Mesothelial cell of epicardium (in vitro differentiated cells): ENCODE measurements at regions not wholly inside any gene's neighbourhood (a gene's known extent, or its start where the extent isn't known, plus 50 kb on each side); places are given as distances from the start of the nearest gene placed in this dataset.

Experiments used
- DNase-seq, 2 experiments: peaks; one replicate each; pipeline ENCODE4 v3.0.0; 2021; ENCODE audit warnings: low spot score in 2 of 2; ENCODE audit not compliant: unreplicated experiment in 2 of 2
- H3K27ac Mint-ChIP-seq: 2 replicates; pipeline ENCODE4 v1.8.0; 2021; ENCODE audit warnings: mixed read lengths
- H3K27me3 Mint-ChIP-seq: 2 replicates; pipeline ENCODE4 v1.8.0; 2021; ENCODE audit warnings: low read depth, mixed read lengths
- H3K36me3 Mint-ChIP-seq: 2 replicates; pipeline ENCODE4 v1.8.0; 2021; ENCODE audit warnings: mixed read lengths
- H3K4me1 Mint-ChIP-seq: 2 replicates; pipeline ENCODE4 v1.8.0; 2021; ENCODE audit warnings: mixed read lengths
- H3K4me3 Mint-ChIP-seq: 2 replicates; pipeline ENCODE4 v1.8.0; 2021; ENCODE audit warnings: mild to moderate bottlenecking, moderate library complexity, mixed read lengths
- H3K9me3 Mint-ChIP-seq: 2 replicates; pipeline ENCODE4 v1.8.0; 2021; ENCODE audit warnings: mixed read lengths
- TF ChIP-seq, protein P1 (sequence below): fragments of 200-600 bp; sonication (generic); IDR thresholded peaks from one replicate; pipeline ENCODE4 v1.5.0; 2021; ENCODE audit warnings: antibody characterized with exemption; ENCODE audit not compliant: unreplicated experiment

DNA sequence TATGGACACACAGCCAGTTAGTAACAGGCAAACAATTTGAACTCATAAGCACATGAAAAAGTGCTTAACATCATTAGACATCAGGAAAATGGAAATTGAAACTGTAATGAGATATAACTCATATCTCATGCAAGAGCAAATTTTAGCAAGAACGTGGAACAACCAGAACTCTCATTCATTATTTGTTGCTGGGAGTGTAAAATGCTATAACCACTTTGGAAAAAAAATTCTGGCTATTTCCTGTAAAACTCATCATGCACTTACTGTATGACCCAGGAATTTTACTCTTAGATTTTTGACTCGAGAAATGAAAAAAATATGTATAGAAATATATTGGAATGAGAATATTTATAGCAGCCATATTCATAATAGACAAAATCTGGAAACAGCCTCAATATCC is 205.7 kb upstream of the PUM3 start:
- H3K36me3 Mint-ChIP-seq: no peaks in the 10 kb centered on the region
- DNase-seq: no peak

DNA sequence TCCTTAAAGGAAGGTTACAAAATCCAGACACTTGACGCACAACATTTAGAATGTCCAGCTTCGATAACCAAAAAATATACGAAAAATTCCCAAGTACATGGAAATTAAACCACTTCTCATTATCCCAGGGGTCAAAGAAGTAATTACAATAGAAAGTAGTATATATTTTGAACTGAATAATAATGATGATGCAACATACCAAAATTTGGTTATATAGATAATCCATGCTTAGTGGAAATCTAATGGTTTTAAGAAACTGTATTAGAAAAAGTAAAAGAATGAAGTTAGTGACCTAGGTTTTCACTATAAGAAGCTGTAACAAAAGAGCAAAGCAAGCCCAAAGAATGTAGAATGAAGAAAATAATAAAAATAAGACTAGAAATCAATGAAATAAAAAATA is 204.0 kb upstream of the PUM3 start:
- no peaks in the 10 kb centered on the region for H3K36me3 Mint-ChIP-seq
- no peaks in the 10 kb centered on the region for H3K27me3 Mint-ChIP-seq
- H3K27ac Mint-ChIP-seq: no peak overlapping the region
- DNase-seq: no peak
- H3K4me3 Mint-ChIP-seq: no peak overlapping the region
- peaks cover 5% of the 10 kb centered on the region for H3K4me1 Mint-ChIP-seq
- TF ChIP-seq, protein P1, sequence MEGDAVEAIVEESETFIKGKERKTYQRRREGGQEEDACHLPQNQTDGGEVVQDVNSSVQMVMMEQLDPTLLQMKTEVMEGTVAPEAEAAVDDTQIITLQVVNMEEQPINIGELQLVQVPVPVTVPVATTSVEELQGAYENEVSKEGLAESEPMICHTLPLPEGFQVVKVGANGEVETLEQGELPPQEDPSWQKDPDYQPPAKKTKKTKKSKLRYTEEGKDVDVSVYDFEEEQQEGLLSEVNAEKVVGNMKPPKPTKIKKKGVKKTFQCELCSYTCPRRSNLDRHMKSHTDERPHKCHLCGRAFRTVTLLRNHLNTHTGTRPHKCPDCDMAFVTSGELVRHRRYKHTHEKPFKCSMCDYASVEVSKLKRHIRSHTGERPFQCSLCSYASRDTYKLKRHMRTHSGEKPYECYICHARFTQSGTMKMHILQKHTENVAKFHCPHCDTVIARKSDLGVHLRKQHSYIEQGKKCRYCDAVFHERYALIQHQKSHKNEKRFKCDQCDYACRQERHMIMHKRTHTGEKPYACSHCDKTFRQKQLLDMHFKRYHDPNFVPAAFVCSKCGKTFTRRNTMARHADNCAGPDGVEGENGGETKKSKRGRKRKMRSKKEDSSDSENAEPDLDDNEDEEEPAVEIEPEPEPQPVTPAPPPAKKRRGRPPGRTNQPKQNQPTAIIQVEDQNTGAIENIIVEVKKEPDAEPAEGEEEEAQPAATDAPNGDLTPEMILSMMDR: no peak
- peaks cover 4% of the 10 kb centered on the region for H3K9me3 Mint-ChIP-seq

More for the DNA sequence above, 205.7 kb upstream of the PUM3 start:
- Mint-ChIP-seq H3K4me3 (no peak overlapping the region), H3K27me3 (no peaks in the 10 kb centered on the region), H3K4me1 (peaks cover 3% of the 10 kb centered on the region), H3K9me3 (peaks cover 3% of the 10 kb centered on the region), H3K27ac (no peak overlapping the region)
- TF ChIP-seq, protein P1: no peak

- TF ChIP-seq, protein P1: no peak
- no peak for DNase-seq
- peaks cover 10% of the 10 kb centered on the region for H3K4me1 Mint-ChIP-seq
- no peak overlapping the region for H3K4me3 Mint-ChIP-seq
- no peaks in the 10 kb centered on the region for H3K36me3 Mint-ChIP-seq
- peaks cover 8% of the 10 kb centered on the region for H3K9me3 Mint-ChIP-seq
- no peak overlapping the region for H3K27ac Mint-ChIP-seq
- H3K27me3 Mint-ChIP-seq: no peaks in the 10 kb centered on the region
These were observed 201.3 kb upstream of the PUM3 start for GRCh38 chr9:3045153-3045552.

DNA sequence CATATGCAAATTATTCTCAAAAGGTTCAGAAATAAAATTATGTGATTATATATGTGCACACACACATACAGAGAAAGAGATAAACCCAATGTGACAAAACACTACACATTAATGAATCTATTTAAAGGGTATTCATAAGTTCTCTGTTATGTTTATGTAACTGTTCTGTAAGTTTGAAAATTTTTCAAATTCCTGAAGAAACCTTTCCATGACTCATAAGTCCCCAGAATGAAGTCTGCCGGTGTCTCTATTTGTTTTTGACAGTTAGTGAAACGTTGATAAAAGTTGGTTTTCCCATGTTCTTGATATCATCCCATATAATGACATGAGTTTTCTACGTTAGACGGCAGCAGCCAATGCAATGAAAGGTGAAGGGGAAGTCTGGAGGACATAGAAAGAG is 199.5 kb upstream of the PUM3 start:
- Mint-ChIP-seq H3K27ac (no peak overlapping the region), H3K36me3 (no peaks in the 10 kb centered on the region), H3K27me3 (no peaks in the 10 kb centered on the region), H3K4me3 (no peak overlapping the region), H3K9me3 (peaks cover 8% of the 10 kb centered on the region), H3K4me1 (peaks cover 10% of the 10 kb centered on the region)
- TF ChIP-seq, protein P1: no peak
- DNase-seq: no peak

DNA sequence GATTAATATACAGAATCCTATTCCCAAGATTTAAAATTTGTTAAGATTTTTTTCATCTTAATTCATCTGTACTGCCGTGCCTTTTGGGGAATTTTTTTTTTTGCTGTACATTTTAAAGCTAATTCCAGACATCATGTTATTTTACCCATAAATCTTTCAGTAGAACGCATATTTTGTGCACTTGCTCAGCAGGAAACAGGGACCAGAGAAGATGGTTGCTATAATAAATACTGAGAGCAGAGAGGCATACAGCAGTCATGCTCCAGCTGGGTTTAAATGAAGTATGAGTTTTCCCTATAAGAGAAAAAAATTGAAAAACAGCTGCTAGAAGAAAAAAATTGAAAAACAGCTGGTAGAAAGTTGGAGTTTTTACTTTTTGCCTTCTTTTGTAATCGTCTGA is 196.9 kb upstream of the PUM3 start:
- no peak overlapping the region for H3K4me3 Mint-ChIP-seq
- H3K4me1 Mint-ChIP-seq: peaks cover 7% of the 10 kb centered on the region
- TF ChIP-seq, protein P1: no peak

DNA sequence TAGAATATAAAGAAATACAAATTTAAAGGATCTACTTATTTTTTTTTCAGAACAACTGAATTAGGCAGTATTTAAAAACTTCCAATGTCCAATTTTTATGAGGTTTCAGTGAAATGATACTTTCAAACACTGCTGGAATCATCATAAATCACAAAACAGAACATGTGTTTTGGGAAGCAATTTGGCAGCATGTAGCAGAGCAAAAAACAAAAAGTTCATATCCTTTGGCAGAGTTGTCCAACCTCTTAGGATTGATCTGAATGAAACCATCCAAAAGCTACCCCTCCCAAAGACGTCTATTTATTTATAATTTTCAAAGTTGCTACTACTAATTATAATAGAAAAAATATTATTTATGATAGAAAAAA is 192.4 kb upstream of the PUM3 start:
- no peak overlapping the region for H3K4me3 Mint-ChIP-seq
- TF ChIP-seq, protein P1: no peak
- no peaks in the 10 kb centered on the region for H3K27me3 Mint-ChIP-seq
- H3K4me1 Mint-ChIP-seq: peaks cover 6% of the 10 kb centered on the region
- H3K9me3 Mint-ChIP-seq: no peaks in the 10 kb centered on the region
- no peak overlapping the region for H3K27ac Mint-ChIP-seq
- H3K36me3 Mint-ChIP-seq: no peaks in the 10 kb centered on the region
- no peak for DNase-seq

More for the DNA sequence above, 196.9 kb upstream of the PUM3 start:
- Mint-ChIP-seq H3K27me3 (no peaks in the 10 kb centered on the region), H3K27ac (no peak overlapping the region), H3K9me3 (peaks cover 8% of the 10 kb centered on the region), H3K36me3 (no peaks in the 10 kb centered on the region)
- no peak for DNase-seq
